ENCODE measurements at regions not wholly inside any gene's neighbourhood (a gene's known extent, or its start where the extent isn't known, plus 50 kb on each side); places are given as distances from the start of the nearest gene placed in this dataset.

DNA sequence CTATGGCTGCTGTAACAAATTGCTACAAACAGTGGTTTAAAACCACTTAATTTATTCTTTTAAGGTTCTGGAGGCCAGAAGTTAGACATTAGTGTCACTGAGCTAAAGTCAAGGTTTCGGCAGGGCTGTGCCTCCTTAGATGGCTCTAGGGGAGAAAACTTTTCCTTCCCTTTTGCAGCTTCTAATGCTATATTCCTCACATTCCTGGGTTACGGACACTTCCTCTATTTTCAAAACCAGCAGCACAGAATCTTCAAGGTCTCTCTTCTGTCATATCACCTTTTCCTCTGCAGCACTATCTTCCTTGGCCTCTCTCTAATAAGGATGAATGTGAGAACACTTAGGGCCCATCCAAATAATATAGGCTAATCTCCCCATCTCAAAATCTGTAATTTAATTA, 87.0 kb downstream of the C11orf87 start:
- TF ChIP-seq, protein P1, sequence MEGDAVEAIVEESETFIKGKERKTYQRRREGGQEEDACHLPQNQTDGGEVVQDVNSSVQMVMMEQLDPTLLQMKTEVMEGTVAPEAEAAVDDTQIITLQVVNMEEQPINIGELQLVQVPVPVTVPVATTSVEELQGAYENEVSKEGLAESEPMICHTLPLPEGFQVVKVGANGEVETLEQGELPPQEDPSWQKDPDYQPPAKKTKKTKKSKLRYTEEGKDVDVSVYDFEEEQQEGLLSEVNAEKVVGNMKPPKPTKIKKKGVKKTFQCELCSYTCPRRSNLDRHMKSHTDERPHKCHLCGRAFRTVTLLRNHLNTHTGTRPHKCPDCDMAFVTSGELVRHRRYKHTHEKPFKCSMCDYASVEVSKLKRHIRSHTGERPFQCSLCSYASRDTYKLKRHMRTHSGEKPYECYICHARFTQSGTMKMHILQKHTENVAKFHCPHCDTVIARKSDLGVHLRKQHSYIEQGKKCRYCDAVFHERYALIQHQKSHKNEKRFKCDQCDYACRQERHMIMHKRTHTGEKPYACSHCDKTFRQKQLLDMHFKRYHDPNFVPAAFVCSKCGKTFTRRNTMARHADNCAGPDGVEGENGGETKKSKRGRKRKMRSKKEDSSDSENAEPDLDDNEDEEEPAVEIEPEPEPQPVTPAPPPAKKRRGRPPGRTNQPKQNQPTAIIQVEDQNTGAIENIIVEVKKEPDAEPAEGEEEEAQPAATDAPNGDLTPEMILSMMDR (IDR thresholded peaks at IDR 0.05 in 2 of 3, conservative IDR thresholded peaks at IDR 0.05 in 1 of 3; ENCODE audit: control insufficient read depth in 2 of 3, extremely low read depth in 1 of 3, insufficient read depth in 1 of 3, low read depth in 3 of 3, low read length in 3 of 3), result no peak
- TF ChIP-seq EZH2 (IDR thresholded peaks at IDR 0.05; ENCODE audit: borderline replicate concordance, control insufficient read depth, low read depth, low read length), result no peak
- TF ChIP-seq MEF2A (IDR thresholded peaks at IDR 0.05; ENCODE audit: insufficient read depth, low read depth, low read length), result no peak
- TF ChIP-seq JUND (IDR thresholded peaks at IDR 0.05; ENCODE audit: low read depth, low read length), result no peak
